Mesenchymal stem cell (in vitro differentiated cells and primary cell): ENCODE measurements at regions not wholly inside any gene's neighbourhood (a gene's known extent, or its start where the extent isn't known, plus 50 kb on each side); places are given as distances from the start of the nearest gene placed in this dataset.
A peak's percentile ranks its signal among the peaks of the same experiment; 100 is the strongest.

Experiments
- DNase-seq: peaks from one replicate; pipeline ENCODE4 v3.0.0-alpha.2; 2013
- H2AFZ ChIP-seq: one replicate; pipeline ENCODE4 v1.6.1; 2013; ENCODE audit warnings: low read depth, mild to moderate bottlenecking, control low read depth, inconsistent platforms, low read length, moderate library complexity
- H2AK5ac ChIP-seq: 2 replicates; pipeline ENCODE4 v1.6.1; 2013; ENCODE audit warnings: low read length, moderate library complexity, mild to moderate bottlenecking, inconsistent platforms; ENCODE audit not compliant: severe bottlenecking
- H2BK120ac ChIP-seq: one replicate; pipeline ENCODE4 v1.6.1; 2013; ENCODE audit warnings: low read depth, mild to moderate bottlenecking, inconsistent platforms, low read length, moderate library complexity
- H2BK12ac ChIP-seq, 2 experiments: one replicate each; pipeline ENCODE4 v1.6.1; 2013; ENCODE audit warnings: inconsistent platforms in 2 of 2, low read length in 2 of 2, mild to moderate bottlenecking in 2 of 2, moderate library complexity in 2 of 2, control low read depth in 1 of 2
- H2BK15ac ChIP-seq: one replicate; pipeline ENCODE4 v1.6.1; 2013; ENCODE audit warnings: mild to moderate bottlenecking, low read depth, inconsistent platforms; ENCODE audit not compliant: poor library complexity, severe bottlenecking
- H2BK5ac ChIP-seq: 2 replicates; pipeline ENCODE4 v1.6.1; 2013; ENCODE audit warnings: low read depth, mild to moderate bottlenecking, low read length, control low read depth, inconsistent platforms; ENCODE audit not compliant: poor library complexity, severe bottlenecking
- H3K14ac ChIP-seq, 2 experiments: one replicate each; pipeline ENCODE4 v1.6.1; 2013; ENCODE audit warnings: inconsistent platforms in 2 of 2, low read length in 2 of 2, control low read depth in 1 of 2, mild to moderate bottlenecking in 1 of 2, moderate library complexity in 1 of 2
- H3K18ac ChIP-seq, 2 experiments: one replicate each; pipeline ENCODE4 v1.6.1; 2013; ENCODE audit warnings: inconsistent platforms in 2 of 2, low read length in 2 of 2, control low read depth in 1 of 2, low read depth in 1 of 2, mild to moderate bottlenecking in 1 of 2
- H3K23ac ChIP-seq, 2 experiments: one replicate each; pipeline ENCODE4 v1.6.1; 2013; ENCODE audit warnings: inconsistent platforms in 2 of 2, low read length in 2 of 2, mild to moderate bottlenecking in 2 of 2, moderate library complexity in 2 of 2, control low read depth in 1 of 2
- H3K27ac ChIP-seq: 2 replicates; pipeline ENCODE4 v1.5.1; 2013; ENCODE audit warnings: mild to moderate bottlenecking, moderate library complexity, low read length, control low read depth, inconsistent platforms; ENCODE audit not compliant: poor library complexity, severe bottlenecking
- H3K27me3 ChIP-seq, 2 experiments: 2 replicates each; pipeline versions ENCODE4 v1.6.1 to v1.7.0; 2013; ENCODE audit warnings: low read length in 2 of 2, mild to moderate bottlenecking in 2 of 2, moderate library complexity in 2 of 2, control low read depth in 1 of 2, inconsistent platforms in 1 of 2; ENCODE audit not compliant: control insufficient read depth in 1 of 2, insufficient read depth in 1 of 2
- H3K36me3 ChIP-seq, 2 experiments: 2 replicates each; pipeline versions ENCODE4 v1.6.1 to v1.7.0; 2013; ENCODE audit warnings: low read length in 2 of 2, control low read depth in 1 of 2, inconsistent platforms in 1 of 2, low read depth in 1 of 2, mild to moderate bottlenecking in 1 of 2; ENCODE audit not compliant: insufficient read depth in 2 of 2, control insufficient read depth in 1 of 2
- H3K4ac ChIP-seq, 2 experiments: one replicate each; pipeline ENCODE4 v1.6.1; 2013; ENCODE audit warnings: inconsistent platforms in 2 of 2, low read length in 2 of 2, mild to moderate bottlenecking in 2 of 2, moderate library complexity in 2 of 2, control low read depth in 1 of 2, low read depth in 1 of 2
- H3K4me1 ChIP-seq: 2 replicates; pipeline ENCODE4 v1.6.1; 2013; ENCODE audit warnings: low read depth, low read length, control low read depth; ENCODE audit not compliant: control insufficient read depth, insufficient read depth
- H3K4me2 ChIP-seq: 2 replicates; pipeline ENCODE4 v1.6.1; 2013; ENCODE audit warnings: low read length, mild to moderate bottlenecking, inconsistent platforms; ENCODE audit not compliant: poor library complexity, severe bottlenecking
- H3K4me3 ChIP-seq, 2 experiments: 2 replicates each; pipeline versions ENCODE4 v1.5.1 to v1.7.0; 2013; ENCODE audit warnings: low read length in 2 of 2, mild to moderate bottlenecking in 2 of 2, control low read depth in 1 of 2, low read depth in 1 of 2; ENCODE audit not compliant: insufficient read depth in 1 of 2
- H3K79me1 ChIP-seq: replicated peaks from 2 replicates; pipeline ENCODE4 v1.6.1; 2013; ENCODE audit warnings: mild to moderate bottlenecking, control low read depth, low read length, inconsistent platforms; ENCODE audit not compliant: poor library complexity, severe bottlenecking
- H3K9ac ChIP-seq: 2 replicates; pipeline ENCODE4 v1.7.0; 2013; ENCODE audit warnings: mild to moderate bottlenecking, low read length, moderate library complexity
- H3K9me3 ChIP-seq: 2 replicates; pipeline ENCODE4 v1.7.0; 2013; ENCODE audit warnings: mild to moderate bottlenecking, low read length; ENCODE audit not compliant: control insufficient read depth
- H4K8ac ChIP-seq: one replicate; pipeline ENCODE4 v1.6.1; 2013; ENCODE audit warnings: inconsistent platforms, mild to moderate bottlenecking, low read length, moderate library complexity
- H4K91ac ChIP-seq: one replicate; pipeline ENCODE4 v1.6.1; 2013; ENCODE audit warnings: mild to moderate bottlenecking, low read length, inconsistent platforms
- WGBS: methylation state at CpG from one replicate; pipeline ENCODE4 v1.1.7; 2013; ENCODE audit warnings: mixed read lengths; 5-methylcytosine and 5-hydroxymethylcytosine counted together

DNA sequence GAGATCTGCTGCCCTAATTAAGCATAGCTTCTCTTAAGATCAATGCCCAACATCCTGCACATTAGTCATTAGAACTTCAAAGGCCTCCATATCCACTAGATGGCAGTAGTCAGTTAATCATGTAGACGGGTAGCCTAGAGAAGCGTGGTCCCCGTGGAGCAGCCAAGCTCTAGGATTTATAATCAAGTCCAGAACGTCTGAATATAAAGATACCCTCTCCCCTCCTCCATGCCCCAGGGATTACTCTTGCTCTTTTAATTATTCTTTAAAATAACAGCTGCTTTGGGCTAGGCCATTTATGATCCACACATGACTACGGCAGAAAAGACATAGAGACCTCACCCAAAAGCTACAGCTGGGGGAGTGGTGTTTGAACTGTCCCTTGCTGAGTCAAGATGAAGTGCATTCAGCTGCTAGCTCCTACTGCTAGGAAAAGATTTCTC, 327.6 kb upstream of the PLET1 start:
- Histone ChIP-seq H3K4me2 (no peak overlapping the region), H3K9ac (peak overlapping the region; percentile 45), H3K9me3 (no peaks in the 10 kb centered on the region), H3K23ac (no peak overlapping the region), H4K8ac (no peak overlapping the region), H3K27me3 (peaks cover 8 to 13% of the 10 kb centered on the region in 2 experiments), H3K18ac (peak overlapping the region in 1 of 2 experiments; percentile 5), H2BK5ac (no peak overlapping the region), H2AK5ac (no peak overlapping the region), H4K91ac (no peak overlapping the region), H3K4ac (no peak overlapping the region), H3K4me1 (no peaks in the 10 kb centered on the region), H2AFZ (no peak overlapping the region), H3K14ac (no peak overlapping the region), H3K4me3 (no peak overlapping the region), H3K79me1 (no peaks in the 10 kb centered on the region), H3K27ac (no peak overlapping the region), H2BK12ac (no peak overlapping the region), H2BK15ac (no peak overlapping the region), H3K36me3 (no peaks in the 10 kb centered on the region), H2BK120ac (no peak overlapping the region)
- DNase-seq = peak; percentile 88
- WGBS = 2% methylated on average over 5 of the region's 5 CpGs

DNA sequence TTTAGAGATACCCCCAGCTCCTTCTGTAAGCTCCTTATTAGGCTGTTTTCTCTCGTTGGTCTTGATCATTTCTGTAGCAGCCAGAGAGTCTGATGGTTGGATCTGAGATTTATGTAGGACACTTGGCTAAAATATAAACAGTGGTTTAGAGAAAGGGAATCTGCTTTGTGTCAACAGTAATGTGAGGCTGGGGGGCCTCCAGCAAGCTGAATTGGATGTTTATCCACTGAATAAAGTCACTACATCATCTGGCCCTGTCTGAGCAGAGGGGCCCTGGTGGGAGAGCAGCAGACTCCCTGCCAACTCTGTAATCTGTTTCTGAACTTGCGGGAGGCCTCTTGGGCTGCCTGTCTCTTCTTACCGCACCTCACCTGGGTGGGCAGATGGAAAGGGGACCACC, 328.5 kb upstream of the PLET1 start:
- H2BK15ac ChIP-seq = no peak overlapping the region
- H2BK5ac ChIP-seq = no peak overlapping the region
- H3K4me2 ChIP-seq = no peak overlapping the region
- H2BK12ac ChIP-seq = no peak overlapping the region
- no peak overlapping the region for H3K4ac ChIP-seq
- no peak overlapping the region for H3K23ac ChIP-seq
- H3K79me1 ChIP-seq = no peaks in the 10 kb centered on the region
- no peaks in the 10 kb centered on the region for H3K4me1 ChIP-seq
- H2BK120ac ChIP-seq = no peak overlapping the region
- H4K91ac ChIP-seq = no peak overlapping the region
- H3K14ac ChIP-seq = no peak overlapping the region
- H3K27ac ChIP-seq = no peak overlapping the region
- H3K36me3 ChIP-seq = no peaks in the 10 kb centered on the region
- no peak overlapping the region for H2AK5ac ChIP-seq
- no peak overlapping the region for H2AFZ ChIP-seq
- no peak overlapping the region for H3K4me3 ChIP-seq
- peaks cover 8 to 12% of the 10 kb centered on the region in 2 experiments for H3K27me3 ChIP-seq
- H3K9me3 ChIP-seq = no peaks in the 10 kb centered on the region
- DNase-seq = peak; percentile 79
- H3K9ac ChIP-seq = no peak overlapping the region
- H3K18ac ChIP-seq = no peak overlapping the region
- H4K8ac ChIP-seq = no peak overlapping the region
- 7% methylated on average over 3 of the region's 3 CpGs for WGBS

DNA sequence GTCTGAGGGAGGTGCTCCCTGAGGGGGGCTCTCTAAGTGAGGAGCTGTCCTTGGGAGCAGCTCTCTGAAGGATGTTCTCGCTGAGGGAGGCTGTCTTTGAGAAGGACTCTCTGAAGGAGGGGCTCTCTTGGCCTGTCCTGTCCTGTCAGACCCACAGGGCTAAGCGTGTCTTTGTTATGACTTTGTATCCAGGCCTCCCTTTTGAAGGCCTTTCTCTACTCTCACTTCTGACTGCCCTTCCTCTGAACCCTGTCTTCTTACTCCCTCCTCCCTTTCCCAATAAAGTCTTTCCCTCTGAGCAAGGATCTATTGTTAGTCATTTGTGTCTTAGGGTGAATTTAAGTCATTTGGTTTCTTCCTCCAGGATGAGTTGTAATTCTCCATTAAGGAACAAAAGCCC, 330.1 kb upstream of the PLET1 start:
- H3K9me3 ChIP-seq = peaks cover 5% of the 10 kb centered on the region
- peaks cover 0 to 5% of the 10 kb centered on the region in 2 experiments for H3K27me3 ChIP-seq
- H3K18ac ChIP-seq = peak overlapping the region in 1 of 2 experiments; percentile 44
- no peak overlapping the region for H2BK120ac ChIP-seq
- no peak overlapping the region for H4K91ac ChIP-seq
- DNase-seq = peak; percentile 54
- H3K14ac ChIP-seq = no peak overlapping the region
- no peak overlapping the region for H2AFZ ChIP-seq
- H3K36me3 ChIP-seq = no peaks in the 10 kb centered on the region
- H3K4me2 ChIP-seq = no peak overlapping the region
- peak overlapping the region; percentile 16 for H2BK15ac ChIP-seq
- no peak overlapping the region for H2BK5ac ChIP-seq
- peak overlapping the region in 1 of 2 experiments; percentile 15 for H2BK12ac ChIP-seq
- H3K4me1 ChIP-seq = no peaks in the 10 kb centered on the region
- WGBS = 33% methylated on average over 1 of the region's 2 CpGs
- no peak overlapping the region for H3K9ac ChIP-seq
- H4K8ac ChIP-seq = no peak overlapping the region
- no peak overlapping the region for H3K4me3 ChIP-seq
- H3K23ac ChIP-seq = no peak overlapping the region
- H3K27ac ChIP-seq = no peak overlapping the region
- H3K79me1 ChIP-seq = no peaks in the 10 kb centered on the region
- H3K4ac ChIP-seq = no peak overlapping the region
- H2AK5ac ChIP-seq = no peak overlapping the region

DNA sequence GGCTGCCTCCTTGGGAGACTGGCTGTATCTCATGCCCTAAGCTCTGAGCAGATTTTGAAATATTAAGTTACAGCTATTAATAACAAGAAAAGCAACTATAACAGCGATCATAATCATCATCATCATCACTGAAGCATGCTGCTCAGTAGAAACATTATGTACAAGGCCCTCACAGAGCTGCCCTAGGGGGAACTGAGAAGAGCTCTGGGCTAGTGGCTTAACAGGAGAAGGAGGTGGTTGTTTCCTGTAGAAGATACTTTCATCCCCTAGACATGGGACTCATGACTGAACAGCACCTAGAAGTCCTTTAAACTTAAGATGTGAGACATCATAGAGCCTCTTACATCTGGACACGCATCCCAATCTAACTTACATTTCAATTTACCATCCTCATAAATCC, 332.8 kb upstream of the PLET1 start:
- peaks cover 0 to 5% of the 10 kb centered on the region in 2 experiments for H3K27me3 ChIP-seq
- H3K14ac ChIP-seq = no peak overlapping the region
- H4K91ac ChIP-seq = no peak overlapping the region
- no peak overlapping the region for H3K23ac ChIP-seq
- DNase-seq = no peak
- peaks cover 5% of the 10 kb centered on the region for H3K9me3 ChIP-seq
- no peak overlapping the region for H3K4me2 ChIP-seq
- no peak overlapping the region for H3K27ac ChIP-seq
- H3K4ac ChIP-seq = no peak overlapping the region
- H3K18ac ChIP-seq = no peak overlapping the region
- H2BK12ac ChIP-seq = no peak overlapping the region
- WGBS = no CpG with 5 or more reads among the region's 2 CpGs
- H3K36me3 ChIP-seq = no peaks in the 10 kb centered on the region
- no peak overlapping the region for H2BK5ac ChIP-seq
- H2BK120ac ChIP-seq = no peak overlapping the region
- no peak overlapping the region for H3K4me3 ChIP-seq
- no peak overlapping the region for H4K8ac ChIP-seq
- H3K4me1 ChIP-seq = no peaks in the 10 kb centered on the region
- no peaks in the 10 kb centered on the region for H3K79me1 ChIP-seq
- no peak overlapping the region for H2BK15ac ChIP-seq
- no peak overlapping the region for H3K9ac ChIP-seq
- no peak overlapping the region for H2AFZ ChIP-seq
- H2AK5ac ChIP-seq = no peak overlapping the region
